ENCODE measurements at regions not wholly inside any gene's neighbourhood (a gene's known extent, or its start where the extent isn't known, plus 50 kb on each side); places are given as distances from the start of the nearest gene placed in this dataset.

DNA sequence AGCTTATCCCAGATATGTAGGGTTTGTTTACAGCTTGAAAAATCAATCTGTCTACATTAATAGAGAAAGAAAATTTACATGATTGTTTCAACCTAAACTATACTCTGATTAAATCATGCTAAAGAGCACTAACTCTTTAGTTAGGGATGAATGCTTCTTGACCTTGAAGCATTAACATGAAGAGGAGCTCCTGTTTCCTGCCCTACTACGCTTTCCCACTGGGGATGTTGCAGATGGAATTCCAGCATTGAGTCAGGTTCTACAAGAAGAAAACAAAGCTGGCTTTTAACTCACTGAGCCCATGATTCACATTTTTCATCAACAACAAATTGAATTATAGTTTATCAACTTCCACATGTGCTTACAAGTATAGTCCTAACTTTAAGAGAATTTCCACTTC lies 471.3 kb downstream of the TMEM232 start:
- TF ChIP-seq GATA2 (IDR thresholded peaks at IDR 0.05; ENCODE audit: insufficient read depth, insufficient read length, low read depth, low read length) (no peak), POLR2AphosphoS5 (IDR thresholded peaks at IDR 0.05; ENCODE audit: insufficient read depth, low read depth, low read length) (no peak), EZH2 (IDR thresholded peaks at IDR 0.05; ENCODE audit: borderline replicate concordance, low read depth, low read length, severe bottlenecking) (no peak), POLR2A (IDR thresholded peaks at IDR 0.05; ENCODE audit: low read depth, low read length) (no peak), MYC (IDR thresholded peaks at IDR 0.05; ENCODE audit: low read depth, low read length) (no peak)
- TF ChIP-seq, protein P1, sequence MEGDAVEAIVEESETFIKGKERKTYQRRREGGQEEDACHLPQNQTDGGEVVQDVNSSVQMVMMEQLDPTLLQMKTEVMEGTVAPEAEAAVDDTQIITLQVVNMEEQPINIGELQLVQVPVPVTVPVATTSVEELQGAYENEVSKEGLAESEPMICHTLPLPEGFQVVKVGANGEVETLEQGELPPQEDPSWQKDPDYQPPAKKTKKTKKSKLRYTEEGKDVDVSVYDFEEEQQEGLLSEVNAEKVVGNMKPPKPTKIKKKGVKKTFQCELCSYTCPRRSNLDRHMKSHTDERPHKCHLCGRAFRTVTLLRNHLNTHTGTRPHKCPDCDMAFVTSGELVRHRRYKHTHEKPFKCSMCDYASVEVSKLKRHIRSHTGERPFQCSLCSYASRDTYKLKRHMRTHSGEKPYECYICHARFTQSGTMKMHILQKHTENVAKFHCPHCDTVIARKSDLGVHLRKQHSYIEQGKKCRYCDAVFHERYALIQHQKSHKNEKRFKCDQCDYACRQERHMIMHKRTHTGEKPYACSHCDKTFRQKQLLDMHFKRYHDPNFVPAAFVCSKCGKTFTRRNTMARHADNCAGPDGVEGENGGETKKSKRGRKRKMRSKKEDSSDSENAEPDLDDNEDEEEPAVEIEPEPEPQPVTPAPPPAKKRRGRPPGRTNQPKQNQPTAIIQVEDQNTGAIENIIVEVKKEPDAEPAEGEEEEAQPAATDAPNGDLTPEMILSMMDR (IDR thresholded peaks at IDR 0.05; ENCODE audit: extremely low read depth in 1 of 2, insufficient read depth in 1 of 2, low read depth in 1 of 2, low read length in 2 of 2), result no peak

Measured in endothelial cell of umbilical vein (primary cell).